AG20443 (cell line): ENCODE measurements at regions not wholly inside any gene's neighbourhood (a gene's known extent, or its start where the extent isn't known, plus 50 kb on each side); places are given as distances from the start of the nearest gene placed in this dataset.
"Not testable (repeated sequence)": the region's sequence is repeated elsewhere in the genome, so short reads cannot be mapped to it uniquely, and the experiment has no call there.

ENCODE experiments used
- DNase-seq: peaks from one replicate; pipeline ENCODE4 v3.0.0; 2012; ENCODE audit warnings: low spot score, mixed read lengths

GRCh38 chr9:86488345-86488744 lies 134.1 kb upstream of the TUT7 start:
- no peak for DNase-seq

GRCh38 chr9:86487838-86488233 lies 133.6 kb upstream of the TUT7 start:
- no peak for DNase-seq

DNA sequence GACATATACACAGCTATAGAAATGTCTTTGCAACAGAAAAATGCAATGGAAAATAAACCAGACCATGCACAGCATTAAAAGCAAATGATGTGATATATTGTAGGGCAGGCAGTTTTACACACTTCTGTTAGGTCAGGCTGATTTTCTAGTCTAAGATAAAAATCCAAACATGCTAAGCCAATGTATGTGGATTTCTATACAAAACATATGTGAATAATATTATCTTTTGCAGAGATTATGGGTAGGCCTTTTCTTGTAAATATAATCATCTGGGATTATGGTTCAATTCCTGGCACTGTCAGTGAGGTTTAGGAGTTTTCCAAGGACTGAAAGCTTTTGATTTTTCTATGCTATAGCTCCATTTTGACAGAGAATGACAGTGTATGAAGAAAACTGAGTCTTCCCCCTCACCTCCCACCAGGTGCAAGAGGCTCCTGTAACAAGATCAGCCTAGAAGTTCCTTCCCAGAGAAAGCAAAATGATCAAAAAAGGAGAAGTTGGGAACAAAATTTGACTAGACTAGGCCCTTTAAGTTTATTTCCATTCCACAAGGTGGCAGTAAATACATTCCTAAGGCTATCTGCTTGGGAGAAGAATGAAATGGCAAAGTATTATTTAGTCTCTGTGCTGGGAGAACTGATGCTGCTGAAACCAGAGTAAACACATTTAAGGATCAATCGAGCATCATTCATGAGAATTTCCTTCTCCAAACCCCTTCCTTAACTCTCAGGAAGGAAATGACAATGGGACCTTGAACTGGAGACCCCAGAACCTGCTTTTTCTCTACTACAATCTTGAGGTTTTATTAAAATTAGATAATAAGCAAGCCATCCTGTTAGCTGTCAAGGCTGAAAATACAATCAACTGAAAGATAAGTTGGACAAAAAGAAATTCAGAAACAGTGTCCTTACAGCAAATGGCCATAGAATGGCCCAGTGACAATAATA lies 133.0 kb upstream of the TUT7 start:
- peak; percentile 64 for DNase-seq

- DNase-seq, result no peak
These were observed 131.1 kb upstream of the TUT7 start for GRCh38 chr9:86485359-86485758.

GRCh38 chr9:86483496-86483895 lies 129.3 kb upstream of the TUT7 start:
- DNase-seq, result no peak

DNA sequence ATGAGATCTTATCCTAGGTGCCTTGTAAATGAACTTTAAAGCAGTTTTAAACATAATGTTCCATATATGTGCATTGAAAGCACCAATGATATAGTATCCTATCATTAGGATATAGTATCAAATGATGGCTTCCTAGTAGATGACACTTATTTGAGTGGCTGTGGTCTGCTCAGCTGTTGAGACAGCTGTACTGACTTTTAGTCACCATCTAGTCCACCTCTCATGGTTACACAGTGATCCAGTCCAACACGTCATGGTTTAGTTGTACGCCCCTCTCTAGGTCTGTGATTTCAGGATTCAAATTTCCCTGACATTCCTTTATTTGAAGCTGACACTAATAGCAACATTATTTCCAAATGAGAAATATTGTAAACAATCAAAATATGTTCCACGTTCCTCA lies 127.3 kb upstream of the TUT7 start:
- no peak for DNase-seq

GRCh38 chr9:86475255-86475654 lies 121.0 kb upstream of the TUT7 start:
- not testable (repeated sequence) for DNase-seq

DNA sequence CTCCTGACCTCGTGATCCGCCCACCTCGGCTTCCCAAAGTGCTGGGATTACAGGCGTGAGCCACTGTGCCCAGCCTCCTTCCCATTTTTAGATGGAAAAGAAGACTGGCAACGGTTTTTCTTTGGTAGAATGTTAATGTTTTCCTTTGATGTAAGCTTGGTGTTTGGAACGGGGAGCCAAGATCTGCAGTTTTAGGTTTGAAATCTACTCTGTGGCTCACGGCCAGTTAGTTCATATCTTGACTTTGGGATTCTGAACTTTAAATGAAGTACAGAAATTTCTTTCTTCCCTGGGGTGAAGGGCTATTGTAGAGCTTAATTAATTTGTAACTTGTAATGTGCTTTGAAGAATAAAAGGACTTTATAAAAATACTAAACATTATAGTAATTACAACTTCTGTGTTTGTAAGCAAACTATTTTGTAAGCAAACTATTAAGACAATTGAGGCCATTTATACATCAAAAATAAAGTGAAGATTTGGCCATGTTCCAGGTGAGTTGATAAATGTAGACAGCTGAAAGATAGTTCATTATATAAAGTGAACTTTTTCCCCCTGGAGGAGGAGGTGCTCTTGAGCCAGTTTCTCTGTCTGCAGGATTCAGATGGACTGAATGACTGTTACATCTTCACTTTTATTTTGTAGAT lies 117.1 kb upstream of the TUT7 start:
- DNase-seq, result no peak

GRCh38 chr9:86470326-86470725 lies 116.1 kb upstream of the TUT7 start:
- peak; percentile 71 for DNase-seq

GRCh38 chr9:86469476-86470250 lies 115.5 kb upstream of the TUT7 start:
- no peak for DNase-seq

DNA sequence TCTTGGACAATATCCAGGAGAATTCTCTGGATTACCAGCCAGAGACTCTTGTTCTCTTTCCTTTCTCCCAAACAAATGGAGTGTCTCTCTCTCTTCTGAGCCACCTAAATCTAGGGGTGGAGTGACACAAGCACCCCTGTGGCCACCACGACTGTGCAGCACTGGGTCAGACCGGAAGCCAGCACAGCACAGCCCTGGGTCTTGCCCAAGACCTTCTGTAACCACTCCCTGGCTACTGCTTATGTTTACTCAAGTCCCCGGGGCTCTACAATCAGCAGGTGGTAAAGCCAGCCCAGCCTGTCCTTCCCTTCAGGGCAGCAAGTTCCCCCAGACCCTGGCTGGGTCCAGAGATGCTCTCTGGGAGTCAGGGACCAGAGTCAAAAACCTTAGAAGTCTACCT lies 110.0 kb upstream of the TUT7 start:
- DNase-seq, result no peak

DNA sequence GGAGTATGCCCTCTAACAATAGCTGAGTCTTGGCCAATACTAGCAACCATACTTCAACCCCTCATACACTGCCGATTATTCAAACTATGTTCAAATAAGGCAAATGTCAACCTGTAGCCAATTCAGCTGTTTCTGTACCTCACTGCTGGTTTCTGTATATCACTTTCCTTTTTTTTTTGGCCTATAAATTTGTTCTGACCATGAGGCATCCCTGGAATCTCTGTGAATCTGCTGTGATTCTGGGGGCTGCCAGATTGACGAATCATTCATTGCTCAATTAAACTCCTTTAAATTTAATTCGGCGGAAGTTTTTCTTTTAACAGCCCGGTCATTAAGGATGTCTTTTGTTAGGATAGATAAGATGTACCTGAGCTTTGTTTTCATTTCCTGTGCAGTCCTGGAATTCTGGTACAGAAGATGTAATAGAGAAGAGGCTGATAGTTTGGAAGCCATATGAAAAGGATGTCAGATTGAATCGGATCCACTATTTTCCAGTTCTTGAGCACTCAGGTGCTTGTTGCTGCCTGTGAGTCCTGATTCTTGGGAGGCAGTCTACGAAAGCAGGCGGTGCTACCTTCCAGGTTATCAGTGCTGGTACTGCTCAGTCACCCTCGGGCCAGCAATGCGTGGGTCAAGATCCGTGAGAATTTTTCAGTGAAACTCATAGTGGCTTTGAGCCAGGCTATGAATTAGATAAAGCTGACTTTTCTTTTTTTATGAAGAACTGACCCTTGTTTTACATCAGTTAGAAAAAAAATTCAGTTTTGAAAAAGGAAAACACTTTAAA lies 106.2 kb upstream of the TUT7 start:
- no peak for DNase-seq

DNA sequence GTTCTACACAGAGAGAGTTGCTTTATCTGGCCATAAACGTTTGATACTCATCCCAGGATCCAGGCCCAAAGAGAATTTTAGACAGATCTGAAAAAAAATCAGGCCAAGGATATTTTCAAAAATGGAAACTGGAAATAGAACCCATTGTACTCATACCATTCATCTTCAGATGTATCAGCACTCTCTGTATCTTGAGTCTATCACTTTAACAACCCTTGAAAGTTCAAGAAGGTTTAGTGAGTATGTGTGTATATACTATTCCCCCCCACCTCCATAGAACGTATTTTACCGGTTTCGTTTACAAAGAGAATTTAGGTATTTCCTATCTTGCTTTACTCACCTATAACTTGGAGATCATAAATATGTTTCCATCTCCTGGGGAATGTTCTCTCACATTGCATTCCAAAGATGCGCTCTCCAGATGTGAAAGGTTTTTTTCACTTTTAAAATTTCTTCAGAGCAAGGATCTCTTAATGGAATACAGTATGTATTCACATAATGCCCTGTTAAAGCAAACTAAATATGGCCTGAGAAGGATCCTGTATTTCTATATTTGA lies 105.5 kb upstream of the TUT7 start:
- no peak for DNase-seq

DNA sequence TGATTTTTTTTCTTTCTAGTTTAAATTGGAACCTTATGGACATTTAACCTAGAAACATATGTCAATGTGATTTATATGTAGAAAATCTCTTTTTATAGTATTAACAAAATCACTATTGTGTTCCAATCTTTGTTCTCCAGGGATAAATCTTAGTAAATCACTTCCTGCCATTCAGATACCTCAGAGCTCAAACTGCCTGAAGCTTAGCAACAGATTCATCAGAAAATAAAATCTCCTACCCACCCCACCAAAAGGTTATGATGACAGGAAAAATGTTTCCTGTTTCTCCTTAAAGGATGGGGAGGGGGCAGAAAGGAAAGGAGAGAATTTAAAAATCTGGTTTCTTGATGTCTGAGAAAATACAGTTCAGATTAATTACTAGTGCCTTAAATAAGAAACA lies 105.0 kb upstream of the TUT7 start:
- DNase-seq, result no peak

DNA sequence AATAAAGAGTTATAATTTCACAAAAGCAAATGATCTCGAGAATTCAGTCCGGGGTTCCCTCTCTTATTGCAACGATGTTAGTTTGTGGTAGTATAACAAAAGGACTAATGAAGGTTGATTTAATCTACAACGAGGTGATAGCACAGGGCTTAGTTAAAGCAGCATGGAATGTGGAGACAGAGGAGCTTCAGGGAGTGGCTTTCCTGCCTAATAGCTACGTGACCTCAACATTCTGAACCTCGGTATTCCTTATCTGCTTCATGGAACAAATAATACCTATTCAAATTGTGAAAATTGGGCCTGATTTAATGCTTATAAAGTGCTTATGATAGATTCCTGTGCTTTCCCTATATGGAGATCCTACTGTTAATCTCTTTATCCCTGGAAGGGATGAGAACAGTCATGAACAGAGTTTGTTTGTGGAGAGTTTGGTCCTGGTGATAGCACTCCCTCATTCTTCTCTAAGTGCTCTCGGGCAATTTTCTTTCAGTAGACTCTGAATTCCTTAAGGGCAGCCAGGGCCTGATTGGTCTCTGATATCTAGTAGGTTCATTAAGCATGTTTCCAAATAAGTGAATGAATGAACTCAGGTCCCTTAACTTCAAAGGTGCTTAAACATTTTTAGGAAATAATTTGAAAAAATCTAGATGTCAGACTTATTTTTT lies 104.1 kb upstream of the TUT7 start:
- no peak for DNase-seq

DNA sequence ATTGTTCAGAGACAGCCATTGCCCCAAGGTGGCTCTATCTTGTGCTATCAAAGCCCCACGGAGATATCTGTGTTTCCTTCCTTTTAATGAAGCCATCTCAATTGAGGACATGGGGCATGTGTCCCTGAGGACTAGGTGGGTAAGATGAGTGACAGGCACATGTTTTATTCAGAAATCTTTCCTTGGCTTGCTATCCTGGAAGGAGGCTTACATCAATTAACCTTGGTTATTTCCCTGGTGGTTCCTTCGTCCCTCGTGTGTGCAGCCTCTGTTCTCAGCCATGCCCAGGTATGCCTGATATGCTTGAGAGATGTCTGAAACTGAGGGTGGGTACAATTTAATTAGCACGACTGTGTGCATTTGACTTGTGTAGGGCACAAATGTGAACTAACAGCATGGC lies 102.2 kb upstream of the TUT7 start:
- no peak for DNase-seq

DNA sequence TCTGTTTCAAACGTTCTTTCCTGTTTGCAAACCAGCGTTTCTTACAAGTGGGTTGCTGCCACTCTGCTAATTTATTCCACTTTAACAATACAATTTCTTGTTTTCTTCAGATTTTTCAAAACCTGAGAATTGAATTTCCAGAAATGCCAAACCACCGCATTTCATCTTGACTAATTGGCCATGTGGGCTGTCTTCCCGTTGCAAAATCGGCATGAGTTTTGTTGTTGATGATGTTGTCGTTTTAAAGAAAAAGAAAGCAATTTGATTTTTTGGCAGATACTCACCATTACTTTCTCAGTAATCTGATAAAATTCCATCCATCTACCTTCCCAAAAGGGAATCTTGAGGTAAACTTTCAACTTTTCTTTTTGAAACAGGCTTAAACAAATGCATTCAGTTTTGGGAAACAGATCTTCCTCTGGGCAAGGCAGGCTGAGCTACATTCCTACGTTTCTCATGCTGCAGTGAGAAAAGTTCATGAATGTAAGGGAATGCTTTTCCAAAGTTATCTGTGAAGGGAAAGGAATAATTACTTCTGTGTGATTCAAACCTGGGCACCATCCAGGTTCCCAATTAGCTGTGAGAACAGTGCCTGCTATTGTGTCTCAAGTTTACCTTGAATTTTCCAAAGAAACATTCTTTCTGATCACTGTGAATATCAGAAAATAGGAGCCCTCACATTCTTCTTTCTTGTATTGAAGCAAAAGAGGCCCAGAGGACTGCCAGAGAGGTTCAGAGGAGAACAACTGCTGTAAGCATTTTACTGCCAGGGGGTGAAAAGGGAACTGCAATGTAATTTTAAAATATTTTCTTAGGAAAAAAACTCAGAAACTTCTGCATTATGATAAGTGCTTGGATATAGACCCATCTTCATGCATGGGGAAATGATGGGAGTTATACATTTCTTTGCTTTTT lies 100.7 kb upstream of the TUT7 start:
- DNase-seq, result peak; percentile 34

- no peak for DNase-seq
These were observed 98.1 kb upstream of the TUT7 start for GRCh38 chr9:86452201-86452828.

GRCh38 chr9:86449246-86449645 lies 95.0 kb upstream of the TUT7 start:
- no peak for DNase-seq
